Activated CD4-positive, alpha-beta T cell treated with anti-CD3 and anti-CD28 coated beads, Interleukin-10, Interleukin-2, amounts not matched to agents 100 ng/mL and 50 ng/mL, durations not matched to agents 16 hours and 8 hours (primary cell): ENCODE measurements at regions not wholly inside any gene's neighbourhood (a gene's known extent, or its start where the extent isn't known, plus 50 kb on each side); places are given as distances from the start of the nearest gene placed in this dataset.

ENCODE experiments used
- DNase-seq: peaks from one replicate; pipeline ENCODE4 v3.0.0-alpha.2; 2020

GRCh38 chr13:24052547-24053518 lies 107.7 kb upstream of the SPATA13 start:
- DNase-seq: no peak

DNA sequence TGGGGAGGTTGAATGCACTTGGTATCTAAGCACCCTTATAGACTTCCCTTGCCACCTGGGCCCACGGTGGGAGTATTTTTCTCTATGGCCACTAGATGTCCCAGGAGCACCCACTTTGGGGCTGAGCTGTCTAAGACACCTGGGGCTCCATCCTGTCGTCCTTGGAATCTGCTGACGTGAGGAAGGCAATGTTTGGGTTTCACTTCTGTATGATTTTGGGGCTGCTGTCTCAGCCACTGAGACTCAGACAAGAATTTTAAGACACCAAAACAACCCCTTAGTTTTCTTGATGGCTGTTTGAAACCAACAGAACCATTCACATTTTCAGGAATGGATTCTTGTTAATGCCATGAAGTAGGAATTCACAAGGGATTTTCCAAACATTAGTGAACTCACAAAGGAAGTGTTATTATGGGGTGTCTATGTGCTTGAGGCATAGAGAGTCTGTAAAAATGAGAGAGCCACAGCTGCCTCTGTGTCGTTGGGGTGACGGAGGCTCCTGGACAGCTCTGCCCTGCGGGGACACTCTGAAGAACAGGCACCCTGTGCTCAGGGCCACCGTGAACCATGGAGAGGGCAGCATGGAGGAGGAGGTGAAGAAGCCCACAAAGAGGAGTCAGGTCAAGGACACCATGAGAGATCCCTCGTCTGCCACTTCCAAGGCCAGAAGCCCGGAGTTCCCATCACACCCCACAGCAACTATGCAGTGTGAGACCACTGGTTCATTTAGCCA lies 106.8 kb upstream of the SPATA13 start:
- peak; percentile 82 for DNase-seq

DNA sequence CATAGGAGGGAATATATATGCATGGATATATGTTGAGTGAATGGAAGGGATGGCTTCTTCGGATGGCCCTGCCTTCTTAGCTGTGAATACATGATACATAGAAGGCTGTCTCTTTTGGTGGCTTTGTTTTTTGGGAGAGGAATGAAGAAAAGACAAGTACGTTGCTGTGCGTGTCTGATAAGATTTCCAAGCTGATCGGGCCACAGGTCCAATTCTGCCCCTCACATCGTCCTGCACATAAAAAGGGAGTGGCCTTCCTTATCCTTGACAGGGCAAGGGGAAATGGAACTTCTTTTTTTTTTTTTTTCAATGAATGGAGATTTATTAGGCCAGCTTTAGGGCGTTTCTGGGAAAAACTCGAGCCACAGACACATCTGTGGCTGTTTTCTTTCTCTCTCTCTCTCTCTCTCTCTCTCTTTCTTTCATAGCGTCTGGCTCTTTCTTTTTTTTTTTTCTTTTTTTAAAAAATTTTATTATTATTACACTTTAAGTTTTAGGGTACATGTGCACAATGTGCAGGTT lies 103.8 kb upstream of the SPATA13 start:
- no peak for DNase-seq

DNA sequence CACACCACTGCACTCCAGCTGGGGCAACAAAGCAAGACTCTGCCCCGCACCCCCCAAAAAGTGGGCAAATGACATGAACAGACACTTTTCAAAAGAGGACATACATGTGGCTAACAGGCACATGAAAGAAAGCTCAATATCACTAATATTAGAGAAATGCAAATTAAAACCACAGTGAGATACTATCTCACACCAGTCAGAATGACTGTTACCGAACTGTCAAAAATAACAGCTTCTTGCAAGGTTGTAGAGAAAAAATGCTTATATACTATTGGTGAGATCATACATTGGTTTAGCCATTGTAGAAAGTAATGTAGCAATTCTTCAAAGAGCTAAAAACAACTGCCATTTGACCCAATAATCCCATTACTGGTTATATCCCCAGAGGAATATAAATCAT lies 99.5 kb upstream of the SPATA13 start:
- no peak for DNase-seq

DNA sequence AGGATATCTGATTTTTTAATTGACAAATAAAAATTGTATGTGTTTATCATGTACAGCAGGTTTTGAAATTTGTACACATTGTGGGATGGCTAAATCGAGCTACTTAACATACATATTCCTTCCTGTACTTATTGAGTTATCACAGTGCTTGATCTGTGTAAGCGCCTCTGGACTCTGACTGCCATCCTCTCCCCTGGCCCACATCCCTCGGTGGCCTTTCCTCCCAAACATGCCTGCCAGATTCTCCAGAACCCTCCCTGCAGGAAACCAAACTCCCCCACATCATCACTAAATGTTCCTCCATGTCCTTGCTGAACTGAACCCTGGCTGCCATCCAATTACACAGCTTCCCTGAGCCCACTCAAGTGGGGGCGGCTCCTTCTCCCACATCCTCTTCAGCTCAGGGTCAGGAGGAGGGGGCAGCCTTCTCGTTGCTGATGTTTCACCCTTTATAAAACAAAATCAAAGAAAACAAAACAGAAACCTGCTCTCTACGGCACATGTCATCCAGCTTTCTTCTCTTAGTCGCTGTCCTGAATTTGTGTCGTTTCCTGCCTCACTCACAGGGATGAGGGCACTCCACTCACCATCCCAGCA lies 97.1 kb upstream of the SPATA13 start:
- no peak for DNase-seq

DNA sequence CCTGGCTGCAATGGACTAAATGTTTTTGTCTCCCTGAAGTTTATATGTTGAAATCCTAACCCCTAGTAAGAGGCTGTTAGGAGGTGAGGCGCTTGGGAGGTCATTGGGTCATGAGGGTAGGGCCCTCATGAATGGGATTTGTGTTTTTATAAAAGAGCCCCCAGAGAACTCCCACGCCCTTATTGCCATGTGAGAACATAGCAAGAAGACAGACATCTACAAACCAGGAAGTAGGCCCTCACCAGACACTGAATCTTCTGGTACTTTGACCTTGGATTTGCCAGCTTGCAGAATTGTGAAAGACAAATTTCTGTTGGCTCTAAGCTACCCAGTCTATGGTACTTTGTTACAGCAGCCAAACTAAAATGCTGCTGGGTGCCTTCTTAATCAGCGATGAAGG lies 96.1 kb upstream of the SPATA13 start:
- no peak for DNase-seq

- no peak for DNase-seq
These were observed 95.3 kb upstream of the SPATA13 start for GRCh38 chr13:24065176-24065575.

DNA sequence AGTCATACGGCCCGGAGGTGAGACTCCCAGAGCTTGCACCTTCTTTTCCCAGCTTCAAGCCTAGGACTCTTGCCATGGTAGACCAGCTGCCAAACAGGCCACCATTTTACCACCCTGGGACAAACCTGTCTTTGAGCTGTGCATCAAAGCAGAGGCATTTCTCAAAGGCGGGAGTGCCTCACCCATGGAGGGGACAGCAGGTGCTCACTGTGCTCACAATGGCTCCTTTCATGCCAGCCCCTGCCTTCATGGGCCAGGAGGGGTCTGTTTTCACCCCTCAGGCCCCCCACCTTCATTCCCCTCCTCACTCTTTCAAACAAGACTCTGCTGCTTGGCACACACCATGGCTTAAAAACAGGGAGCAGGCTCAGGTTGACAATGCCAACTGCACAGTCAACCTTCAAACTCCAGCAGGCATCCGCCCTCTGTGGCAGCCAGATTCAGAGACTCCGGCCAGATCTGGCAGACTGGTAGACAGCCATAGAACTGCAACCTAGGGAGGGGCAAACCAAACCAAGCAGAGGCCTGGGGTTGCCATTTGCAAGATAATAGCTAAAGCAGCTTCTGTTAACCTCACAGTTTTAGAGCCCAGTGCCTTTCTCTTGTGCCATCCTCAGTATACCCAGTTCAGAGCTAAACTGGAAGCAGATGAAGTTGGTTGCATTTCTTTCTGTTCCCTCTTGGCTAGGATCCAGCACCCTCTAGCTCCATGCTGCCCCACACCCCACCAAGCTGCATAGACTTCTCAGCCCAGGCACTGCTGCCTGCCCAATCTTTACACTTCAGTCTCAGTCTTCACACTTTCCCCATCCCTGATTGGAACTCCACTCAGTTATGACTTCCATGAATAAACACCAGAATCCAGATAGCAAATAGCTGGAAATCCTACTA lies 93.9 kb upstream of the SPATA13 start:
- DNase-seq: no peak

GRCh38 chr13:24068472-24068871 lies 92.0 kb upstream of the SPATA13 start:
- no peak for DNase-seq

DNA sequence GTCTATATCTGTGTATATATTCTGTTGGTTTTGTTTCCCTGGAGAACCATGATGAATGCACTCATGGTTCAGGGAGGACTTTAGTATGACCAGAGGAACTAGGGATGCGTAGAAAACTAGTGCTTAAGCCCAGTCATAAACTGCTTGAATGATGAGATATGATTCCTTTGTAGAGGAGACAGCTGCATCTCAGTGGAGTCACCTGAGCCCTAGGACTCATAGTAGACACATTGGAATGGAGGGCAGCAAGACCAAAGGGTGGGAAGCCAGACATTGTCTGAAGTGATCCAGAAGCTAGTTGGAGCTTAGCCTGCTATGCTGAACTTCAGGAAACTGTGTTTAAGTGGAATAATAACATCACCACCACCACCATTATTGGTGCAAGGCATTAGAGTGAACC lies 89.5 kb upstream of the SPATA13 start:
- DNase-seq: no peak

GRCh38 chr13:24071423-24072075 lies 89.0 kb upstream of the SPATA13 start:
- DNase-seq: no peak

DNA sequence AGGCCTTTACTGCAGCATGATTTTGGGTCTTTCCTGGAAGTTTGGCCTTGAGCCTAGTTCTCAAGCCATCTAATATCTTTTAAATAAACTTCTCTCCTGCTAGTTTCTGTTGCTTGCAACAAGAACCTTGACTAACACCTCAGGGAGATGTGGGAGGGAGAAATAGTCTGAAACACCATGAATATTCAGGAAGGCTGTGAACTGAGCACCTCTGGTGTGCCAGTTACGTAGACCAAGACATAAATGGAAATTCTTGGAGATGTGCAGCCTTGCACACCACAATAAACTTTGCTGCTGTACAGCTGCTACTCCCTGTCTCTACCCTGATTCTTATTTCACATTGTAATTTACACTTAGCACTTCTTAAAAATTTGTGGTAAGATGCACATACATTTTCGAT lies 86.9 kb upstream of the SPATA13 start:
- no peak for DNase-seq

GRCh38 chr13:24074678-24075077 lies 85.8 kb upstream of the SPATA13 start:
- no peak for DNase-seq

DNA sequence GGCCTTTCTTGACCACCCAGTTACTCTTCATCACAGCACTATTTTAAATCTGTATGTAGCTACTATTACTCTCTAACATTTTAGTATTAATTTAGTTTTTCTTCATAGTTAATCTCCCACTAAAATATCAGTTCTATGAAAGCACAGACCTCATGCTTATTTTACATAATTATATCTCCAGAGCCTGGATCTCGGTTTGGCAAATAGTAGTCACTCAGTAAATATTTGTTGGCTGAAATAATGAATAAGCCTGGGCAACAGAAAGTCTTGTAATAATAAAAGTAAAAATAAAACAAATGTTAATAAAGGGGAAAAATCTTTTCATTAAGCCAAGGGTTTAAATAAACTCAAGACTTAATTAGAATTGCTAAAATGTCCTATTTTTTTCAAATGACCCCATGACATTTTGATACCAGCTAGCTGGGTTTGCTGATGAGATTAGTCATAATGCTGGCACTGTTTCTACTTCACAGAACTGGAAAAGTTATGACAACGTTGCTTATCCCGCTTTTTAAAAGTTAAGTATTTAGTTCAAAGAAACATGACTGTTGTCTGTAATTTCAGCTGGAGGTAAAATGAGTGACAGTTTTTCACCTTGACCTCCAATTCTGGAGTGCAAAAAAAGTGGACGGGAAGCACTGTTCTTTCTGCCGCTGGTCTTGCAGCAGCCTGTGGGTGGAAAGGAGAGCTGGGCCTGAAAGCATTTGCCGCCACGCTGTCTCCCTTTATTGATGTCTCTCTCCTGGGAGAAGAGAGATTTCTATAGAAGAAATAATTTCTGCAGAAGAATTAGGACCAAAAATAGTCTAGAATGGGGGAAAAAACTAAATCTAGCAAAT lies 85.2 kb upstream of the SPATA13 start:
- no peak for DNase-seq

- DNase-seq: no peak
These were observed 84.4 kb upstream of the SPATA13 start for GRCh38 chr13:24076109-24076508.

DNA sequence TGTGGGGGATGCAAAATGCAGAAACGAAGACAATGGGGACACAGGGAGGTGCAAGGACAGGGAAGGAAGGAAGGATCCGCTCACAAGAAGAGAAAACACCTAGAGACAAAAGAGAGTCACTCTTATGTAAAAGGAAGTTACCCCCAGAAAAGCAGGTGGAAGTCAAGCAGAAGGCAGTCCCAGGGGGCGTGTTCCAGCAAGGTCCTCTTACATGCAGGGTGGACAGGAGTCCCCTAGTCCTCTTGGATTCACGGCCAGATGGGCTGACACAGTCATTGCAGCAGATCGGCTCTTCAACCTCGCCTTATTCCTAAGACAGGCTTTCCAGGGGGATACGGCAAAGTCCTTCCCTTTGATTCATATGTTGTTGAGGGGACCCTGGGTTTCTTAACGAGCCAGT lies 83.9 kb upstream of the SPATA13 start:
- DNase-seq: no peak

- DNase-seq: no peak
These were observed 80.4 kb upstream of the SPATA13 start for GRCh38 chr13:24080134-24080533.

DNA sequence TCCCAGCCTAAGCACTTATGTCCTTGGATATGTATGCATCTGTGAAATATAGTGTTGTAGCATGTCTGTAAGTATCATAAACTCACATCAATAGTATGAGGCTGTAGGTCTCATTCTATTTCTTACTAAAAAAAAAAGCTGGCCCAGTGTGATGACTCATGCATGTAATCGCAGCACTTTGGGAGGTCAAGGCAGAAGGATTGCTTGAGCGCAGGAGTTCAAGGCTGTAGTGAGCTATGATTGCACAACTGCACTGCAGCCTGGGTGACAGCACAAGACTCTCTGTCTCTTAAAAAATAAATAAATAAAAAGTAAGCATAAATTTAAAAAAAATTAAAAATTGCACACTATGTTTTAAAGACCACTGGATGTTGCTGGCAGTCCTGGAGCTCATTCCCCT lies 79.1 kb upstream of the SPATA13 start:
- DNase-seq: no peak

- no peak for DNase-seq
These were observed 77.4 kb upstream of the SPATA13 start for GRCh38 chr13:24083141-24083540.

- no peak for DNase-seq
These were observed 76.6 kb upstream of the SPATA13 start for GRCh38 chr13:24083722-24084421.
